ENCODE measurements at regions not wholly inside any gene's neighbourhood (a gene's known extent, or its start where the extent isn't known, plus 50 kb on each side); places are given as distances from the start of the nearest gene placed in this dataset.

DNA sequence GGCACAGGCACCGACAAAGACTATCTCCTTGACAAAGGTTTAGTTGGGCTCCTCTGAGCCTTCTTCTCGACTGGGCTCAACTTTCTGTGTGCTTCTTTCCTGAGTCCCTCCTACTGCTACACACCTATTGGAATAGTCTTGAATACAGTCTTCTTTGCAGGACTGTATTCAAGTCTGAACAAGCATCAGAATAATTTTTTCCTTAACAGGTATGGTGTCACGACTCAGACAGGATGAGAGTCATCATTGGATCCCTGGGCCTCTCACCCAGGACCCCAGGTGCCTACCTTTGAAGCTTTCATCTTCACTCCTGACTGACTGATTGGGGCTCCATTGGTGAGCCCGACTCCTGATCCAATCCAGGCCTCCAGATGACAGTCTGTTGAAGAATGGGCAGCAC, 66.3 kb downstream of the CRYGS start:
- no peak for TF ChIP-seq CTCF (IDR thresholded peaks at IDR 0.05 in 8 of 11, conservative IDR thresholded peaks at IDR 0.05 in 3 of 11)
- TF ChIP-seq POLR2AphosphoS5 (IDR thresholded peaks at IDR 0.05) = no peak
- no peak for TF ChIP-seq POLR2A (IDR thresholded peaks at IDR 0.05)
- WGBS, 5 donors = 86 to 95% (median 87%) methylated on average over 4 of the region's 4 CpGs
- no peaks in the 10 kb centered on the region for H3K27me3 ChIP-seq (replicated peaks in 1 of 7)
- no peaks in the 10 kb centered on the region for H3K9me3 ChIP-seq
- H3K4me3 ChIP-seq = no peak overlapping the region
- no peaks in the 10 kb centered on the region for H3K36me3 ChIP-seq
- intact Hi-C loops (cut with DNase I; ENCODE audit: low total_unique reads) = no loop called here
- no peak overlapping the region for H3K27ac ChIP-seq
- H3K4me1 ChIP-seq = no peaks in the 10 kb centered on the region
- no peak for DNase-seq

DNA sequence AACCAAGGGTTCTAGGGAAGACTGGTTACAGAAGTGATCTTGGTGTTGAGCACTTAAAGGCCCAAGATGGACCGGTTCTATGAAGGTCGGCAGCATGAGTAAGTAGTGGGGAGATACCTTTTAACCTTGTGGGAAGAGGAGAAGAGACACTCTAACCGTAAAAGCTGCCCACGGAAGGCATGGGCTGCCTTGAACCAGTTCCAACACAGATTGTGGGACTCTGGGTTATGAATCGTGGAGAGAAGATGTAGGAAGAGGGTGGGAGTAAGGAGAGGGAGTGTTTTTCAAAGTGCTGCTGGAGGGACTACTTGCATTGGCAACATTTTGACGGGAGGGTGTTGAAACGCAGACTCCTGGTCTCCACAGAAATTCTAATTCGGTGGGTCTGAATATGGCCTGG, 67.1 kb downstream of the CRYGS start:
- Histone ChIP-seq H3K27me3 (replicated peaks in 1 of 7) (no peaks in the 10 kb centered on the region), H3K27ac (no peak overlapping the region), H3K4me3 (no peak overlapping the region), H3K4me1 (no peaks in the 10 kb centered on the region), H3K9me3 (no peaks in the 10 kb centered on the region), H3K36me3 (no peaks in the 10 kb centered on the region)
- intact Hi-C loops (cut with DNase I; ENCODE audit: low total_unique reads) = no loop called here
- TF ChIP-seq POLR2A (IDR thresholded peaks at IDR 0.05) (no peak), CTCF (IDR thresholded peaks at IDR 0.05 in 8 of 11, conservative IDR thresholded peaks at IDR 0.05 in 3 of 11) (no peak), POLR2AphosphoS5 (IDR thresholded peaks at IDR 0.05) (no peak)
- DNase-seq = no peak
- 86 to 91% (median 87%) methylated on average over 8 of the region's 8 CpGs for WGBS, 5 donors

DNA sequence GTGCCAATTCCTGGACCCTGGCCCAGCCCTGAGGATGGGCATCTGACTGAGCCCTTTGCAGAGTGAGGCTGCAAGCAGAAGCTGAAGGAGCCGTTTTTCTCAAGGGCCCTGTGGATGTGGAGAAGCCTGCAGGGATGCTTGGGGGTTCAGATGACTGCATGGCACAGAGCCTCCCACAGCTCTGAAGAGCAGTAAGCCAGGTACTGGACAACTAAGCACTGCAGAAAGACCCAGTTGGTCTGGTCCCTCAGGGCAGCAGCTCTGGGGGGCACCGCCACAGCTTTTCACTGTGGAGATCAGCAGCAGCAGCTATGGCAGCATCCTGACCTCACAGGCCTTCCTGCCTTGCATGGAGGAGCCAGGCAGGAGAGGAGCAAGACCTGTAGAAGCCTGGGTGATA, 67.6 kb downstream of the CRYGS start:
- Histone ChIP-seq H3K36me3 (no peaks in the 10 kb centered on the region), H3K27ac (no peak overlapping the region), H3K9me3 (no peaks in the 10 kb centered on the region), H3K4me3 (no peak overlapping the region), H3K27me3 (replicated peaks in 1 of 7) (no peaks in the 10 kb centered on the region), H3K4me1 (no peaks in the 10 kb centered on the region)
- no peak for DNase-seq
- WGBS, 5 donors = 84 to 100% (median 93%) methylated on average over 1 to 2 of the region's 2 CpGs
- TF ChIP-seq POLR2AphosphoS5 (IDR thresholded peaks at IDR 0.05) (no peak), CTCF (IDR thresholded peaks at IDR 0.05 in 8 of 11, conservative IDR thresholded peaks at IDR 0.05 in 3 of 11) (no peak), POLR2A (IDR thresholded peaks at IDR 0.05) (no peak)
- intact Hi-C loops (cut with DNase I; ENCODE audit: low total_unique reads) = no loop called here

DNA sequence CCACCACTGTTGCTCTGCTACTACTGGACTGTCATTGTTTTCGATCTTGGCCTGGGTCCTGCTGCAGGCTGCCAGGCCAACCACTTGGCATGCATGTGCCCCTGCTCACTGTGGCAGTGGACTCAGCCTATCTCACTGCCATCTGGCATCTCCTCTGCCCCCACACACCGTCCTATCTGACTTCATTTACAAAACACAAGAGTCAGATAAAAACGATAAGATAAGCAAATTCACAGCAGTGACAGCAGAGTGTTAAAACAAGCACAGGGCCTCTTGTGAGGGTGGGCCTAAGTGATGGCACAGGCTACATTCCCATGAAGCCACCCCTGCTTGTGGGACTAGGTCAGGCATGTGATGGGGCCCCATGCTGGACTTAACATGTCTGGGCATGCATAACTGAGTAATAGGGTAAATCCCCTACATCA, 68.1 kb downstream of the CRYGS start:
- no peaks in the 10 kb centered on the region for H3K36me3 ChIP-seq
- TF ChIP-seq POLR2AphosphoS5 (IDR thresholded peaks at IDR 0.05) = no peak
- TF ChIP-seq CTCF (IDR thresholded peaks at IDR 0.05 in 8 of 11, conservative IDR thresholded peaks at IDR 0.05 in 3 of 11) = no peak
- TF ChIP-seq POLR2A (IDR thresholded peaks at IDR 0.05) = no peak
- WGBS, 5 donors = 73 to 87% (median 80%) methylated on average over 3 of the region's 3 CpGs

More for the DNA sequence above, 68.1 kb downstream of the CRYGS start:
- Histone ChIP-seq H3K27ac (no peak overlapping the region), H3K4me3 (no peak overlapping the region), H3K27me3 (replicated peaks in 1 of 7) (no peaks in the 10 kb centered on the region), H3K9me3 (no peaks in the 10 kb centered on the region), H3K4me1 (no peaks in the 10 kb centered on the region)
- no peak for DNase-seq
- intact Hi-C loops (cut with DNase I; ENCODE audit: low total_unique reads) = no loop called here
